ENCODE measurements at regions not wholly inside any gene's neighbourhood (a gene's known extent, or its start where the extent isn't known, plus 50 kb on each side); places are given as distances from the start of the nearest gene placed in this dataset.

DNA sequence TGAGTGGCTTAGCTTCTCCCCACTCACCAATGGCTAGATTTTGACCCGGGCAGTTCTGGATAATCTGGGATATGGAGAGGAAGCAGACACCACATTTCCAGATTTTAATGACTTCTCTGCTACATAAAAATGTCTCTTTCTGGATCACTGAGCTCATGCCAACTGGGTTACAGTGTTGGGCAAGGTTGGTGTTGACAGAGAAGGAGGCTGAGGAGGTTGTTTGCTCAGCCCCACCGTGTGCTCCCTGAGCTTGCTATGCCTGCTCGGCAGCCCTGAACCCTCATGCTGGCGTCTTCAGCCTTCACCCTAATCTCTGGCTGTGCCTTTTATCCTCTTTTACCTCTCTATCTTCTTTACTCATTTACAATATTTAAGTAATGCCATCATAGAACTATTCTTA lies 53.0 kb upstream of the KPNA4 start (continued):
- TF ChIP-seq, protein P1, sequence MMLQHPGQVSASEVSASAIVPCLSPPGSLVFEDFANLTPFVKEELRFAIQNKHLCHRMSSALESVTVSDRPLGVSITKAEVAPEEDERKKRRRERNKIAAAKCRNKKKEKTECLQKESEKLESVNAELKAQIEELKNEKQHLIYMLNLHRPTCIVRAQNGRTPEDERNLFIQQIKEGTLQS (IDR thresholded peaks at IDR 0.05; ENCODE audit: borderline replicate concordance, extremely low read depth, low read depth, low read length), result no peak
- TF ChIP-seq JUND (IDR thresholded peaks at IDR 0.05; ENCODE audit: low read depth, low read length) (no peak), WRNIP1 (IDR thresholded peaks at IDR 0.05; ENCODE audit: borderline replicate concordance, low read depth, low read length) (no peak)

DNA sequence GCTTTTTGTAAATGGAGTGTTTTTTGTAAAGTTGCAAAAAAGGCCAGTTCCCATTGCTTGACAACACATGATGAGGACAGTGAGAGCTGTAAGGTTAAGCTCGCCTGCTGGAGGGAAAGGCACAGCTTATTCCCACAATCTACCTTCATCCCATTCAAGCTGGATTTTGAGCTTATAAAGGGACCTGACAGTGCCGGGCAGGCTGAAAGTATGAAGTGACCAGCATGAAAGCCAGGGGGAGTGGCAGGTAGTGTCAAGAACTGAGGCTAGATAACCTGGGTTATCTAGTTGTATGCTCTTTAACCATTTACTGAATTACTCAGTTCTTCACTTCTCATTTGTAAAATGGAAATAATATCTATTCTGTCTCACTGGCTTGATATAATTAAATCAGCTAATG lies 52.3 kb upstream of the KPNA4 start:
- H3K9ac ChIP-seq (ENCODE audit: control insufficient read depth, insufficient read depth, low read length), result no peak overlapping the region
- H3K4me3 ChIP-seq, result no peak overlapping the region
- no peak for DNase-seq (ENCODE audit: low read depth, low spot score)
- no TSS peak for BruUV-seq (replicated peaks)
- 43% methylated on average over 2 of the region's 2 CpGs for WGBS (ENCODE audit: insufficient coverage, insufficient replicate concordance, low lambda C conversion rate, missing lambda C conversion rate)
- ATAC-seq, result no peak
- H3K4me2 ChIP-seq (ENCODE audit: control insufficient read depth, insufficient read depth), result no peak overlapping the region
- no peaks in the 10 kb centered on the region for H3K9me3 ChIP-seq (replicated peaks; ENCODE audit: control insufficient read depth, insufficient read depth, low read length)
- TF ChIP-seq CBX5 (IDR thresholded peaks at IDR 0.05; ENCODE audit: low read depth) (no peak), NFYA (IDR thresholded peaks at IDR 0.05; ENCODE audit: borderline replicate concordance, low read depth, low read length) (no peak), SMC3 (IDR thresholded peaks at IDR 0.05; ENCODE audit: borderline replicate concordance, low read length) (no peak)
- ChIA-PET CTCF (interaction anchor here (1.4 kb wide), 1 partner anchor 323 kb away, joined by 3 read pairs; no protein-coding TSS in a partner anchor), RAD21 (ENCODE audit: unreplicated experiment) (no interaction called here), POLR2A (no interaction called here), SMC1A (ENCODE audit: uncharacterized antibody, unreplicated experiment) (no interaction called here)
- no peak overlapping the region for H2AFZ ChIP-seq (ENCODE audit: control insufficient read depth, low read depth, low read length)
- no peaks in the 10 kb centered on the region for H3K79me2 ChIP-seq (ENCODE audit: control insufficient read depth, insufficient read depth, low read length)
- H3K27ac ChIP-seq (ENCODE audit: control insufficient read depth, insufficient read depth), result no peak overlapping the region
- no peak for FAIRE-seq
- intact Hi-C loops (cut with micrococcal nuclease; ENCODE audit: unreplicated experiment), result no loop called here
- no peaks in the 10 kb centered on the region for H3K4me1 ChIP-seq (ENCODE audit: control insufficient read depth, insufficient read depth, low read length)
- no peaks in the 10 kb centered on the region for H3K36me3 ChIP-seq (ENCODE audit: control insufficient read depth in 2 of 2, insufficient read depth in 2 of 2, low read length in 1 of 2)
- in situ Hi-C loops (cut with MboI), result no loop called here
- H4K20me1 ChIP-seq (ENCODE audit: control insufficient read depth, insufficient read depth), result no peaks in the 10 kb centered on the region
- H3K27me3 ChIP-seq (replicated peaks in 1 of 2; ENCODE audit: control insufficient read depth in 2 of 2, insufficient read depth in 2 of 2, low read length in 1 of 2), result no peaks in the 10 kb centered on the region

DNA sequence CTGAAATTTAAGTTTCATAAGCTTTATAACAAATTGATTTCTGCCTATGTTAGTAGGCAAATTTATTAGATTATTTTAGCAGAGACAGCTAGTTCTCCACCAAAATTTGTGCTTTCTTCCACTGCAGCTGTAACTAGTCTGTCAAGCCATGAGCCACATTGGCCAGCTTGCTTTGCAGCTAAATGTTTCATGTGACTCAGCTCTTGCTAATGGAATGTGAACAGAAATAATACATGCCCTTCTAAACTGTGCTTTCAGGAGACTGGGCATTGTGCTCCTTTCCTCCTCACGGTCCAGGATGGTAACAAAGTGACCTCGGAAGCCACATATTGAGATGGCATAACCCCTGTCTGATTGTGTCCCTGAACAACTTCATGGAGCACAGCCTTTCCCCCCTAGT lies 51.3 kb upstream of the KPNA4 start:
- no peak for FAIRE-seq
- TF ChIP-seq ZNF207 (IDR thresholded peaks at IDR 0.05; ENCODE audit: borderline replicate concordance), result no peak
- TF ChIP-seq YBX1 (IDR thresholded peaks at IDR 0.05), result no peak
- TF ChIP-seq RB1 (IDR thresholded peaks at IDR 0.05; ENCODE audit: borderline replicate concordance), result no peak
- TF ChIP-seq ATF7 (IDR thresholded peaks at IDR 0.05; ENCODE audit: low read depth), result no peak
- TF ChIP-seq RAD21 (IDR thresholded peaks at IDR 0.05; ENCODE audit: insufficient read depth, low read depth, low read length), result no peak
- no peak for TF ChIP-seq GABPA (IDR thresholded peaks at IDR 0.05; ENCODE audit: low read depth)
- TF ChIP-seq, protein P2, sequence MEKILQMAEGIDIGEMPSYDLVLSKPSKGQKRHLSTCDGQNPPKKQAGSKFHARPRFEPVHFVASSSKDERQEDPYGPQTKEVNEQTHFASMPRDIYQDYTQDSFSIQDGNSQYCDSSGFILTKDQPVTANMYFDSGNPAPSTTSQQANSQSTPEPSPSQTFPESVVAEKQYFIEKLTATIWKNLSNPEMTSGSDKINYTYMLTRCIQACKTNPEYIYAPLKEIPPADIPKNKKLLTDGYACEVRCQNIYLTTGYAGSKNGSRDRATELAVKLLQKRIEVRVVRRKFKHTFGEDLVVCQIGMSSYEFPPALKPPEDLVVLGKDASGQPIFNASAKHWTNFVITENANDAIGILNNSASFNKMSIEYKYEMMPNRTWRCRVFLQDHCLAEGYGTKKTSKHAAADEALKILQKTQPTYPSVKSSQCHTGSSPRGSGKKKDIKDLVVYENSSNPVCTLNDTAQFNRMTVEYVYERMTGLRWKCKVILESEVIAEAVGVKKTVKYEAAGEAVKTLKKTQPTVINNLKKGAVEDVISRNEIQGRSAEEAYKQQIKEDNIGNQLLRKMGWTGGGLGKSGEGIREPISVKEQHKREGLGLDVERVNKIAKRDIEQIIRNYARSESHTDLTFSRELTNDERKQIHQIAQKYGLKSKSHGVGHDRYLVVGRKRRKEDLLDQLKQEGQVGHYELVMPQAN (conservative IDR thresholded peaks at IDR 0.05), result no peak
- no peak for TF ChIP-seq SIX5 (IDR thresholded peaks at IDR 0.05; ENCODE audit: low read depth, low read length, severe bottlenecking)
- ATAC-seq, result no peak

More for the DNA sequence above, 51.3 kb upstream of the KPNA4 start:
- ChIA-PET POLR2A (no interaction called here), CTCF (no interaction called here), SMC1A (ENCODE audit: uncharacterized antibody, unreplicated experiment) (interaction anchor here (1.1 kb wide), 1 partner anchor 50 kb away, joined by 3 read pairs; no protein-coding TSS in a partner anchor), RAD21 (ENCODE audit: unreplicated experiment) (no interaction called here)
- Histone ChIP-seq H3K4me2 (ENCODE audit: control insufficient read depth, insufficient read depth) (no peak overlapping the region), H4K20me1 (ENCODE audit: control insufficient read depth, insufficient read depth) (no peaks in the 10 kb centered on the region), H2AFZ (ENCODE audit: control insufficient read depth, low read depth, low read length) (no peak overlapping the region), H3K9me3 (replicated peaks; ENCODE audit: control insufficient read depth, insufficient read depth, low read length) (no peaks in the 10 kb centered on the region), H3K4me3 (no peak overlapping the region), H3K27me3 (replicated peaks in 1 of 2; ENCODE audit: control insufficient read depth in 2 of 2, insufficient read depth in 2 of 2, low read length in 1 of 2) (no peaks in the 10 kb centered on the region), H3K27ac (ENCODE audit: control insufficient read depth, insufficient read depth) (no peak overlapping the region), H3K9ac (ENCODE audit: control insufficient read depth, insufficient read depth, low read length) (no peak overlapping the region), H3K36me3 (ENCODE audit: control insufficient read depth in 2 of 2, insufficient read depth in 2 of 2, low read length in 1 of 2) (no peaks in the 10 kb centered on the region), H3K79me2 (ENCODE audit: control insufficient read depth, insufficient read depth, low read length) (no peaks in the 10 kb centered on the region), H3K4me1 (ENCODE audit: control insufficient read depth, insufficient read depth, low read length) (no peaks in the 10 kb centered on the region)
- WGBS (ENCODE audit: insufficient coverage, insufficient replicate concordance, low lambda C conversion rate, missing lambda C conversion rate), result 20% methylated on average over 2 of the region's 2 CpGs
- in situ Hi-C loops (cut with MboI), result no loop called here
- intact Hi-C loops (cut with micrococcal nuclease; ENCODE audit: unreplicated experiment), result no loop called here
- DNase-seq (ENCODE audit: low read depth, low spot score), result no peak
- no TSS peak for BruUV-seq (replicated peaks)
